HCT116 (cell line): ENCODE measurements at regions not wholly inside any gene's neighbourhood (a gene's known extent, or its start where the extent isn't known, plus 50 kb on each side); places are given as distances from the start of the nearest gene placed in this dataset.
"Not testable (repeated sequence)": the region's sequence is repeated elsewhere in the genome, so short reads cannot be mapped to it uniquely, and the experiment has no call there.

ENCODE experiments used
- ATAC-seq: fragments of 200-7000 bp; cut with Tn5 transposase; 2 replicates; pipeline ENCODE4 v1.9.1; 2020; ENCODE audit warnings: mild to moderate bottlenecking, moderate library complexity
- BruUV-seq: library from RNA; stranded (reverse); fragments of 400-500 nt; replicated peaks from 2 replicates; lab custom pipeline; 2021; lab: Mats Ljungman, UMichigan
- CTCF ChIA-PET: fragments of 300-600 bp; sonication (Branson Sonifier 250); formaldehyde crosslinking; loops from one replicate; lab custom pipeline; 2021; ENCODE audit warnings: antibody characterized with exemption; lab: Charles Lee
- POLR2A ChIA-PET: fragments of 300-600, 350-600 bp; sonication (Branson Sonifier 250); formaldehyde crosslinking; loops from one replicate; lab custom pipeline; 2021; ENCODE audit warnings: antibody characterized with exemption; lab: Charles Lee
- RAD21 ChIA-PET, 2 experiments: fragments of 300-600 bp; sonication (Branson Sonifier 250); formaldehyde crosslinking; loops; one replicate each; lab custom pipeline; 2023; ENCODE audit warnings: low total read pairs in 2 of 2; ENCODE audit not compliant: uncharacterized antibody in 2 of 2, unreplicated experiment in 2 of 2, low non-redundant PET in 1 of 2; lab: Charles Lee
- DNase-seq: peaks from one replicate; pipeline ENCODE4 v3.0.0-alpha.2; 2010; ENCODE audit warnings: low read depth, low spot score
- H2AFZ ChIP-seq: fragments of 200-600 bp; shearing (Covaris generic), sonication (generic); 2 replicates; pipeline ENCODE4 v1.6.1; 2017; ENCODE audit warnings: low read depth, mixed run types, mixed read lengths, antibody characterized with exemption, low read length; ENCODE audit not compliant: poor library complexity, severe bottlenecking
- H3K27ac ChIP-seq: 2 replicates; pipeline ENCODE4 v1.5.1; 2012; ENCODE audit warnings: low read depth, low read length
- H3K27me3 ChIP-seq: fragments of 200-600 bp; sonication (generic); 2 replicates; pipeline ENCODE4 v1.6.1; 2016; ENCODE audit warnings: mixed run types, low read length, mixed read lengths; ENCODE audit not compliant: insufficient read depth
- H3K36me3 ChIP-seq, 2 experiments: fragments of 200-500 bp in 1 of 2; fragments of 200-600 bp in 1 of 2; sonication (Bioruptor generic) in 1 of 2; sonication (generic) in 1 of 2; 2 replicates each; pipeline versions ENCODE4 v1.5.1 to v1.6.1; 2014 to 2016; ENCODE audit warnings: low read length in 2 of 2, inconsistent platforms in 1 of 2, mixed read lengths in 1 of 2, mixed run types in 1 of 2; ENCODE audit not compliant: insufficient read depth in 2 of 2, control insufficient read depth in 1 of 2
- H3K4me1 ChIP-seq, 2 experiments: fragments of 200-600 bp in 1 of 2; sonication (generic) in 1 of 2; 2 replicates each; pipeline versions ENCODE4 v1.5.1 to v1.6.1; 2012 to 2017; ENCODE audit warnings: low read length in 2 of 2, inconsistent platforms in 1 of 2, mild to moderate bottlenecking in 1 of 2, mixed read lengths in 1 of 2, mixed run types in 1 of 2, moderate library complexity in 1 of 2; ENCODE audit not compliant: insufficient read depth in 2 of 2, control insufficient read depth in 1 of 2
- H3K4me2 ChIP-seq: fragments of 200-600 bp; sonication (generic); 2 replicates; pipeline ENCODE4 v1.6.1; 2017; ENCODE audit warnings: mixed run types, low read length, mixed read lengths
- H3K4me3 ChIP-seq, 2 experiments: fragments of 200-600 bp in 1 of 2; sonication (generic) in 1 of 2; replicated peaks in 1 of 2; 2 replicates each; pipeline ENCODE4 v1.5.1; 2011 to 2016; ENCODE audit warnings: low read length in 2 of 2, control low read depth in 1 of 2, low read depth in 1 of 2, mild to moderate bottlenecking in 1 of 2, mixed read lengths in 1 of 2, mixed run types in 1 of 2
- H3K79me2 ChIP-seq: fragments of 200-600 bp; sonication (generic); 2 replicates; pipeline ENCODE4 v1.6.1; 2017; ENCODE audit warnings: mild to moderate bottlenecking, mixed run types, low read length, moderate library complexity, mixed read lengths; ENCODE audit not compliant: insufficient read depth
- H3K9ac ChIP-seq: fragments of 200-600 bp; sonication (generic); 2 replicates; pipeline ENCODE4 v1.6.1; 2016; ENCODE audit warnings: low read length, mixed read lengths
- H3K9me2 ChIP-seq: fragments of 200-600 bp; sonication (generic), shearing (Covaris generic); 2 replicates; pipeline ENCODE4 v1.6.1; 2017; ENCODE audit warnings: mixed run types, mild to moderate bottlenecking, moderate library complexity; ENCODE audit not compliant: insufficient read depth
- H3K9me3 ChIP-seq, 2 experiments: fragments of 200-500 bp in 1 of 2; fragments of 200-600 bp in 1 of 2; sonication (Bioruptor generic) in 1 of 2; sonication (generic) in 1 of 2; 2 replicates each; pipeline ENCODE4 v1.6.1; 2014 to 2017; ENCODE audit warnings: low read length in 2 of 2, mixed read lengths in 2 of 2, inconsistent platforms in 1 of 2, low read depth in 1 of 2, mild to moderate bottlenecking in 1 of 2, mixed run types in 1 of 2, moderate library complexity in 1 of 2; ENCODE audit not compliant: control insufficient read depth in 1 of 2, insufficient read depth in 1 of 2
- H4K20me1 ChIP-seq: fragments of 200-600 bp; sonication (generic), shearing (Covaris generic); 2 replicates; pipeline ENCODE4 v1.6.1; 2017; ENCODE audit warnings: mixed run types, mild to moderate bottlenecking, moderate library complexity; ENCODE audit not compliant: insufficient read depth
- CBX3 ChIP-seq: IDR thresholded peaks from 2 replicates; pipeline ENCODE4 v1.6.1; 2012; ENCODE audit warnings: low read depth
- RAD21 ChIP-seq: IDR thresholded peaks from 2 replicates; pipeline ENCODE4 v1.6.1; 2012; ENCODE audit warnings: low read depth, mild to moderate bottlenecking
- SIN3A ChIP-seq: IDR thresholded peaks from 2 replicates; pipeline ENCODE4 v1.6.1; 2012; ENCODE audit warnings: low read depth
- SRF ChIP-seq: IDR thresholded peaks from 2 replicates; pipeline ENCODE4 v1.6.1; 2012; ENCODE audit warnings: low read depth
- TCF7L2 ChIP-seq: IDR thresholded peaks from 2 replicates; pipeline ENCODE4 v1.7.0; 2011; ENCODE audit warnings: borderline replicate concordance, inconsistent platforms; ENCODE audit not compliant: insufficient read depth, insufficient read length; ENCODE audit errors: extremely low read depth
- intact Hi-C: fragments of 100-400 bp; cut with micrococcal nuclease; formaldehyde crosslinking; loops from 2 replicates; pipeline ENCODE4 v1.10.0; 2022

DNA sequence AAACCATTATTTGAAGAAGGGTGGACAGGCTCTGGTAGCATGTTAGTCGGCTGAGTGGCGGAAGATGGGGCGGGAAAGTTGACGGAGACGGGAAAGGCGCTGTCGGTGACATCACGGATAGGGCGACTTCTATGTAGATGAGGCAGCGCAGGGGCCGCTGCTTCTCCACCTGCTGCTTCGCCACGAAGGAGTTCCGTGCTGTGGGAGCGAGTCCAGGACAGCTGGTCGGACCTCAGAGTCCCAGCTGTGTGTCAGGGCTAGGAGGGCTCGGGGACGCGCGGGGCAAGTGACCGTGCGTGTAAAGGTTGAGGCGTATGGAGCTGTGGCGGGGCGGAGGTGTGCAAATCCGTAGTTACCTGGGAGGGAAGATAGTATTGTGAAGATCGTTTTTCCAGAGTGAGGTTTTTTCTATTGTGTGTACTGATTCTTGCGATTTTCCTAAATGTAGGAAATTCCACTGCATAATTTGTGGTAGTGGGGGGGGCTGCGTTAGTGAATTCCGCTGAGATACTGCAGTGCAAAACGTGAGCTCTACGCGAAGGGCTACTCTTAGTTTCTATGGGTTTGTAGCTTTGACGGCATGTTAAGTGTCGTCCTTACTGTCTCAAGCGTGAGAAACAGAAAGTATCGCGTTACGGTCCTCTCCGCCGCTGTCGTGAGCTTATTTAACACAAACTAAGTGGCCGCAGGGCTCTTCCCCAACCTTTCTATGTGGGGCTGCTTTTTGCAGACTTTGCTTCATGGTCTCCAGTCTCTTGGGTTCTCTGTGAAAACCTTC, 111.2 kb upstream of the NBPF11 start (continued):
- TF ChIP-seq TCF7L2 = peak; percentile 34
- peak; percentile 34; the same call in 1 of the 2 replicates for TF ChIP-seq RAD21
- TF ChIP-seq CBX3 = peak; percentile 99
- TF ChIP-seq SIN3A = peak; percentile 100
- peak; percentile 89 for TF ChIP-seq SRF

DNA sequence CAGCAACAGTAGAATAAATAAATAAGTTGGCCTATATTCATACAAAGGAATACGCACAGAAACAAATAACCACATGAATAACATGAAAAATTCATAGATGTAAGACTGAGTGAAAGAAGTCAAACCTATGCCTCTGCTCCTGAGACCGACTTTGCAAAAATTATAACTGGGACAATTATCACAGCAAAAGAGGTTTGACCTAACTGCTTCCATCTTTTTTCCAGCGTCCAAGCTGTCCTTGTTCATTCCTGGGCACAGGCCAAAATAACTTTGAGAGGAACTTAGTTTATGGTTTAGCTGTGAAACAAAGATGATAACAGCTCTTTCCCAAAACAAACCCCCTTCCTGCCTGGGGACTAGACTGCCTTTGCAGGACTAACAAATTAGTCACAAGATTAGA, 109.6 kb upstream of the NBPF11 start:
- CTCF ChIA-PET, H2AFZ ChIP-seq, BruUV-seq, H3K27me3 ChIP-seq, H3K9me2 ChIP-seq, RAD21 ChIA-PET, H3K4me2 ChIP-seq, H3K27ac ChIP-seq, H3K36me3 ChIP-seq, H3K79me2 ChIP-seq, H3K4me3 ChIP-seq, ATAC-seq, H4K20me1 ChIP-seq, H3K9ac ChIP-seq, H3K9me3 ChIP-seq, DNase-seq: not testable (repeated sequence)
- POLR2A ChIA-PET = interaction anchor here (1.4 kb wide), 1 partner anchor 73 kb away, joined by 9 read pairs; no protein-coding TSS in a partner anchor
- intact Hi-C loops = loop anchor here (5.0 to 10.0 kb wide), 2 partner anchors 224 to 263 kb away; no protein-coding TSS in a partner anchor
- peaks cover 4 to 38% of the 10 kb centered on the region in 2 experiments; a peak in 3 of 4 replicates for H3K4me1 ChIP-seq

DNA sequence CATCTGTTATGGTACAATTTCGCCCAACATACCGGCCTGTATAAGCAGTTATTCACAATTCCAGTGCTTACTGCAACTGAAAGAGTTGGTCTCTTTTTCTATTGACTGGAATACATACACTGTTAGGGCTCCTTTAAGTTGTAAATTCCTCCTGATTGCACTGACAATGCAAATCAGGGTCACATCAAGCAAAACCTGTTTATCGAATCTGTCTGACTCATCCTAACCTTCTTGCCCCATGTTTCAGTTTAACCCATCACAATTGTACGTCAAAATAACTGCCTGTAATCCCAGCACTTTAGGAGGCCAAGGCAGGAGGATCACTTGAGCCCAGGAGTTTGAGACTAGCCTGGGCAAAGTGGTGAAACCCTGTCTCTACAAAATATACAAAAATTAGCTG, 105.8 kb upstream of the NBPF11 start:
- ATAC-seq = peak; percentile 21; the same call in 1 of the 2 replicates
- H3K27me3 ChIP-seq, H4K20me1 ChIP-seq, intact Hi-C loops, H3K9me2 ChIP-seq, H2AFZ ChIP-seq, H3K79me2 ChIP-seq, RAD21 ChIA-PET, BruUV-seq, CTCF ChIA-PET, H3K9ac ChIP-seq, H3K36me3 ChIP-seq, H3K4me3 ChIP-seq, DNase-seq, H3K9me3 ChIP-seq, POLR2A ChIA-PET, H3K27ac ChIP-seq: not testable (repeated sequence)
- Histone ChIP-seq H3K4me2 (0 out of 2 replicates have a peak overlapping the region, but pooled peaks have one; percentile 11), H3K4me1 (peaks cover 2 to 13% of the 10 kb centered on the region in 2 experiments; a peak in 3 of 4 replicates)
